GM12878 (cell line): ENCODE measurements at regions not wholly inside any gene's neighbourhood (a gene's known extent, or its start where the extent isn't known, plus 50 kb on each side); places are given as distances from the start of the nearest gene placed in this dataset.

Experiments
- ATAC-seq: fragments of 200-7000 bp; cut with Tn5 transposase; 3 replicates; pipeline ENCODE4 v1.9.1; 2020; ENCODE audit warnings: mild to moderate bottlenecking, moderate library complexity
- BruUV-seq: library from RNA; stranded (reverse); fragments of 400-500 nt; replicated peaks from 2 replicates; lab custom pipeline; 2021; lab: Mats Ljungman, UMichigan
- CTCF ChIA-PET: fragments of 300-600 bp; sonication (Branson Sonifier 250); formaldehyde crosslinking; extraction: SDS; loops from one replicate; lab custom pipeline; 2021; ENCODE audit warnings: inconsistent platforms; lab: Yijun Ruan, JAX
- POLR2A ChIA-PET: fragments of 350-600 bp; formaldehyde crosslinking; extraction: SDS; loops from one replicate; lab custom pipeline; 2021; ENCODE audit warnings: inconsistent platforms; lab: Charles Lee
- RAD21 ChIA-PET: fragments of 300-600 bp; sonication (Branson Sonifier 250); formaldehyde crosslinking; loops from one replicate; lab custom pipeline; 2023; ENCODE audit warnings: antibody characterized with exemption; ENCODE audit not compliant: unreplicated experiment; lab: Charles Lee
- SMC1A ChIA-PET: fragments of 300-600 bp; sonication (Branson Sonifier 250); formaldehyde crosslinking; loops from one replicate; lab custom pipeline; 2023; ENCODE audit not compliant: unreplicated experiment, uncharacterized antibody; lab: Charles Lee
- DNase-seq: peaks from one replicate; pipeline ENCODE4 v3.0.0-alpha.2; 2011; ENCODE audit warnings: low read depth, low spot score
- FAIRE-seq: peaks from 3 replicates; lab custom pipeline; 2011; peaks lifted over from hg19 to GRCh38; lab: Jason Lieb, UNC
- H2AFZ ChIP-seq: 2 replicates; pipeline ENCODE4 v1.6.0; 2011; ENCODE audit warnings: low read depth, low read length, control low read depth; ENCODE audit not compliant: control insufficient read depth
- H3K27ac ChIP-seq: 2 replicates; pipeline ENCODE4 v1.5.1; 2011; ENCODE audit warnings: control low read depth; ENCODE audit not compliant: control insufficient read depth, insufficient read depth
- H3K27me3 ChIP-seq, 2 experiments: replicated peaks in 1 of 2; 2 replicates each; pipeline versions ENCODE4 v1.6.0 to v1.6.1; 2011; ENCODE audit warnings: low read length in 1 of 2; ENCODE audit not compliant: control insufficient read depth in 2 of 2, insufficient read depth in 2 of 2
- H3K36me3 ChIP-seq, 2 experiments: 2 replicates each; pipeline ENCODE4 v1.5.1; 2011; ENCODE audit warnings: low read length in 1 of 2; ENCODE audit not compliant: control insufficient read depth in 2 of 2, insufficient read depth in 2 of 2
- H3K4me1 ChIP-seq: 2 replicates; pipeline ENCODE4 v1.6.1; 2011; ENCODE audit warnings: mild to moderate bottlenecking, low read length, moderate library complexity, mixed read lengths; ENCODE audit not compliant: control insufficient read depth, insufficient read depth
- H3K4me2 ChIP-seq: 2 replicates; pipeline ENCODE4 v1.6.0; 2011; ENCODE audit warnings: control low read depth; ENCODE audit not compliant: control insufficient read depth, insufficient read depth
- H3K4me3 ChIP-seq: fragments of 200-600 bp; sonication (generic); 2 replicates; pipeline ENCODE4 v1.5.1; 2016
- H3K79me2 ChIP-seq: 2 replicates; pipeline ENCODE4 v1.6.0; 2011; ENCODE audit warnings: low read length; ENCODE audit not compliant: control insufficient read depth, insufficient read depth
- H3K9ac ChIP-seq: 2 replicates; pipeline ENCODE4 v1.8.0; 2011; ENCODE audit warnings: low read length, control low read depth, mixed read lengths; ENCODE audit not compliant: control insufficient read depth, insufficient read depth
- H3K9me3 ChIP-seq: replicated peaks from 3 replicates; pipeline ENCODE4 v1.5.1; 2011; ENCODE audit warnings: mild to moderate bottlenecking, low read length; ENCODE audit not compliant: control insufficient read depth, insufficient read depth
- H4K20me1 ChIP-seq: 2 replicates; pipeline ENCODE4 v1.6.0; 2011; ENCODE audit not compliant: control insufficient read depth, insufficient read depth
- CREB1 ChIP-seq: IDR thresholded peaks from 2 replicates; pipeline ENCODE4 v1.6.1; 2012; ENCODE audit warnings: low read depth, mild to moderate bottlenecking, inconsistent platforms
- DPF2 ChIP-seq: fragments of 450-650 bp; IDR thresholded peaks from 2 replicates; pipeline ENCODE4 v1.6.1; 2017; ENCODE audit warnings: mild to moderate bottlenecking
- IKZF2 ChIP-seq, 2 experiments: fragments of 450-650 bp; IDR thresholded peaks; 2 replicates each; pipeline ENCODE4 v1.6.1; 2017; ENCODE audit warnings: mild to moderate bottlenecking in 2 of 2, moderate library complexity in 2 of 2
- IRF4 ChIP-seq: IDR thresholded peaks from 2 replicates; pipeline ENCODE4 v1.6.1; 2011; ENCODE audit warnings: low read depth, low read length
- MXI1 ChIP-seq: fragments of 150-350 bp; IDR thresholded peaks from 2 replicates; pipeline ENCODE4 v1.6.1; 2011; ENCODE audit warnings: low read depth, mild to moderate bottlenecking, inconsistent platforms, low read length, improper control_type of control experiment
- NFIC ChIP-seq: IDR thresholded peaks from 2 replicates; pipeline ENCODE4 v1.6.1; 2012; ENCODE audit warnings: low read depth, mild to moderate bottlenecking, inconsistent platforms, low read length, moderate library complexity
- NFXL1 ChIP-seq: fragments of 450-650 bp; IDR thresholded peaks from 2 replicates; pipeline ENCODE4 v1.6.1; 2017; ENCODE audit warnings: antibody characterized with exemption, mild to moderate bottlenecking, borderline replicate concordance
- NFYB ChIP-seq: IDR thresholded peaks from 2 replicates; pipeline ENCODE4 v1.6.1; 2011; ENCODE audit warnings: low read depth, mild to moderate bottlenecking, low read length, improper control_type of control experiment, moderate library complexity; ENCODE audit not compliant: insufficient read depth
- NR2C1 ChIP-seq: fragments of 450-650 bp; IDR thresholded peaks from 2 replicates; pipeline ENCODE4 v1.6.1; 2017; ENCODE audit warnings: antibody characterized with exemption, mild to moderate bottlenecking, moderate library complexity
- NRF1 ChIP-seq: conservative IDR thresholded peaks from 2 replicates; pipeline ENCODE4 v1.6.1; 2011; ENCODE audit warnings: mild to moderate bottlenecking, low read depth, low read length, improper control_type of control experiment
- SIN3A ChIP-seq: IDR thresholded peaks from 2 replicates; pipeline ENCODE4 v1.6.1; 2012; ENCODE audit warnings: low read depth, low read length, improper control_type of control experiment
- SUZ12 ChIP-seq: fragments of 200-600 bp; sonication (generic); IDR thresholded peaks from one replicate; pipeline ENCODE4 v1.6.1; 2018; ENCODE audit warnings: antibody characterized with exemption, mild to moderate bottlenecking; ENCODE audit not compliant: unreplicated experiment
- TBL1XR1 ChIP-seq: IDR thresholded peaks from 2 replicates; pipeline ENCODE4 v1.6.1; 2012; ENCODE audit warnings: low read depth, low read length, improper control_type of control experiment
- ZNF24 ChIP-seq: fragments of 450-650 bp; IDR thresholded peaks from 2 replicates; pipeline ENCODE4 v1.6.1; 2017; ENCODE audit warnings: antibody characterized with exemption, mild to moderate bottlenecking
- ZNF384 ChIP-seq: IDR thresholded peaks from 2 replicates; pipeline ENCODE4 v1.6.1; 2012; ENCODE audit warnings: low read depth, mild to moderate bottlenecking, low read length, improper control_type of control experiment, borderline replicate concordance
- WGBS: methylation state at CpG from one replicate; pipeline ENCODE4 v1.1.6; 2016; ENCODE audit warnings: low lambda C conversion rate; ENCODE audit not compliant: insufficient replicate concordance, insufficient coverage; ENCODE audit errors: missing lambda C conversion rate; 5-methylcytosine and 5-hydroxymethylcytosine counted together
- in situ Hi-C: fragments of 300-500 bp; cut with MboI; formaldehyde crosslinking; loops from 9 replicates; pipeline ENCODE4 v1.14.3; 2018; ENCODE audit warnings: mixed read lengths
- intact Hi-C: fragments of 100-400 bp; cut with micrococcal nuclease; formaldehyde crosslinking; loops from one replicate; pipeline ENCODE4 v1.14.2; 2022; ENCODE audit not compliant: unreplicated experiment
- TF ChIP-seq, protein P1 (sequence below): IDR thresholded peaks from 2 replicates; pipeline ENCODE4 v1.6.1; 2012; ENCODE audit warnings: improper control_type of control experiment, low read depth, low read length; ENCODE audit not compliant: insufficient replicate concordance
- TF ChIP-seq, protein P2 (sequence below): fragments of 450-650 bp; IDR thresholded peaks from 2 replicates; pipeline ENCODE4 v1.6.1; 2016; ENCODE audit warnings: mild to moderate bottlenecking

DNA sequence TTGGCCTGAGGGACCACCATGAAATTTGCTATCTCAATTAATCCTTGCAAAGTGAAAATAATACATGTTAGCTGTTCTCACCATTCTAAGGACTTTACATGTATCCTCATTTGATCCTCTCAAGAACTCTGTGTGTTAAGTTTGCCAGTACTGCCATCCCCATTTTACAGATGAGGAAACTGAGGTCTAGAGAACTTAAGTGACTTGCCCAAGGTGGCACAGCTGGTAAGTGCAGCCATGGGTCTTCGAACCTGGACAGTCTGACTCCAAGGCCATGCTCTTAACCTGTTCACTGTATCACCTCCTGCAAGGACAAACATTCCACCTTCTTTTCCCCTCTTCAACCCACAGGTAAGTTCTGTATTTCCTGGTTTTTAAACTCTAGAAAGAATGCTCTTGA is 85.3 kb upstream of the NFE2L3 start:
- no peaks in the 10 kb centered on the region for H3K9me3 ChIP-seq
- CTCF ChIA-PET, result interaction anchor here (1.0 to 15.1 kb wide), 3 partner anchors 9 to 1094 kb away, joined by 4 to 264 read pairs (median 5); no protein-coding TSS in a partner anchor
- H3K79me2 ChIP-seq, result no peaks in the 10 kb centered on the region
- BruUV-seq, result no TSS peak
- H3K27me3 ChIP-seq, result peaks cover 0 to 3% of the 10 kb centered on the region in 2 experiments; a peak in 2 of 4 replicates
- intact Hi-C loops, result loop anchor here (10.0 kb wide), 1 partner anchor 598 kb away; no protein-coding TSS in a partner anchor
- in situ Hi-C loops, result no loop called here
- RAD21 ChIA-PET, result interaction anchor here (1.0 to 1.1 kb wide), 2 partner anchors 8 to 173 kb away, joined by 3 read pairs; no protein-coding TSS in a partner anchor
- WGBS, result 0% methylated on average over 1 of the region's 1 CpG
- DNase-seq (no peak), FAIRE-seq (no peak), ATAC-seq (no peak)
- H3K9ac ChIP-seq, result no peak overlapping the region
- no peaks in the 10 kb centered on the region for H3K36me3 ChIP-seq
- H3K27ac ChIP-seq, result no peak overlapping the region
- SMC1A ChIA-PET, result interaction anchor here (0.7 to 2.4 kb wide), 3 partner anchors 12 to 173 kb away, joined by 3 to 12 read pairs (median 4); no protein-coding TSS in a partner anchor
- no peaks in the 10 kb centered on the region for H4K20me1 ChIP-seq
- H3K4me2 ChIP-seq, result no peak overlapping the region
- no peaks in the 10 kb centered on the region for H3K4me1 ChIP-seq
- no peak overlapping the region for H3K4me3 ChIP-seq
- no peak overlapping the region for H2AFZ ChIP-seq
- POLR2A ChIA-PET, result interaction anchor here (0.6 to 0.7 kb wide), 2 partner anchors 170 to 335 kb away, joined by 3 to 5 read pairs; no protein-coding TSS in a partner anchor
- TF ChIP-seq NRF1 (no peak), DPF2 (no peak), CREB1 (no peak), IRF4 (no peak), TBL1XR1 (no peak), ZNF24 (no peak), MXI1 (no peak), IKZF2 (IDR thresholded peaks at IDR 0.05) (no peak), SIN3A (no peak), NFXL1 (no peak), NFIC (no peak), ZNF384 (no peak), SUZ12 (no peak), NR2C1 (no peak), NFYB (no peak)
- TF ChIP-seq, protein P1, sequence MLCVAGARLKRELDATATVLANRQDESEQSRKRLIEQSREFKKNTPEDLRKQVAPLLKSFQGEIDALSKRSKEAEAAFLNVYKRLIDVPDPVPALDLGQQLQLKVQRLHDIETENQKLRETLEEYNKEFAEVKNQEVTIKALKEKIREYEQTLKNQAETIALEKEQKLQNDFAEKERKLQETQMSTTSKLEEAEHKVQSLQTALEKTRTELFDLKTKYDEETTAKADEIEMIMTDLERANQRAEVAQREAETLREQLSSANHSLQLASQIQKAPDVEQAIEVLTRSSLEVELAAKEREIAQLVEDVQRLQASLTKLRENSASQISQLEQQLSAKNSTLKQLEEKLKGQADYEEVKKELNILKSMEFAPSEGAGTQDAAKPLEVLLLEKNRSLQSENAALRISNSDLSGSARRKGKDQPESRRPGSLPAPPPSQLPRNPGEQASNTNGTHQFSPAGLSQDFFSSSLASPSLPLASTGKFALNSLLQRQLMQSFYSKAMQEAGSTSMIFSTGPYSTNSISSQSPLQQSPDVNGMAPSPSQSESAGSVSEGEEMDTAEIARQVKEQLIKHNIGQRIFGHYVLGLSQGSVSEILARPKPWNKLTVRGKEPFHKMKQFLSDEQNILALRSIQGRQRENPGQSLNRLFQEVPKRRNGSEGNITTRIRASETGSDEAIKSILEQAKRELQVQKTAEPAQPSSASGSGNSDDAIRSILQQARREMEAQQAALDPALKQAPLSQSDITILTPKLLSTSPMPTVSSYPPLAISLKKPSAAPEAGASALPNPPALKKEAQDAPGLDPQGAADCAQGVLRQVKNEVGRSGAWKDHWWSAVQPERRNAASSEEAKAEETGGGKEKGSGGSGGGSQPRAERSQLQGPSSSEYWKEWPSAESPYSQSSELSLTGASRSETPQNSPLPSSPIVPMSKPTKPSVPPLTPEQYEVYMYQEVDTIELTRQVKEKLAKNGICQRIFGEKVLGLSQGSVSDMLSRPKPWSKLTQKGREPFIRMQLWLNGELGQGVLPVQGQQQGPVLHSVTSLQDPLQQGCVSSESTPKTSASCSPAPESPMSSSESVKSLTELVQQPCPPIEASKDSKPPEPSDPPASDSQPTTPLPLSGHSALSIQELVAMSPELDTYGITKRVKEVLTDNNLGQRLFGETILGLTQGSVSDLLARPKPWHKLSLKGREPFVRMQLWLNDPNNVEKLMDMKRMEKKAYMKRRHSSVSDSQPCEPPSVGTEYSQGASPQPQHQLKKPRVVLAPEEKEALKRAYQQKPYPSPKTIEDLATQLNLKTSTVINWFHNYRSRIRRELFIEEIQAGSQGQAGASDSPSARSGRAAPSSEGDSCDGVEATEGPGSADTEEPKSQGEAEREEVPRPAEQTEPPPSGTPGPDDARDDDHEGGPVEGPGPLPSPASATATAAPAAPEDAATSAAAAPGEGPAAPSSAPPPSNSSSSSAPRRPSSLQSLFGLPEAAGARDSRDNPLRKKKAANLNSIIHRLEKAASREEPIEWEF, result no peak
- TF ChIP-seq, protein P2, sequence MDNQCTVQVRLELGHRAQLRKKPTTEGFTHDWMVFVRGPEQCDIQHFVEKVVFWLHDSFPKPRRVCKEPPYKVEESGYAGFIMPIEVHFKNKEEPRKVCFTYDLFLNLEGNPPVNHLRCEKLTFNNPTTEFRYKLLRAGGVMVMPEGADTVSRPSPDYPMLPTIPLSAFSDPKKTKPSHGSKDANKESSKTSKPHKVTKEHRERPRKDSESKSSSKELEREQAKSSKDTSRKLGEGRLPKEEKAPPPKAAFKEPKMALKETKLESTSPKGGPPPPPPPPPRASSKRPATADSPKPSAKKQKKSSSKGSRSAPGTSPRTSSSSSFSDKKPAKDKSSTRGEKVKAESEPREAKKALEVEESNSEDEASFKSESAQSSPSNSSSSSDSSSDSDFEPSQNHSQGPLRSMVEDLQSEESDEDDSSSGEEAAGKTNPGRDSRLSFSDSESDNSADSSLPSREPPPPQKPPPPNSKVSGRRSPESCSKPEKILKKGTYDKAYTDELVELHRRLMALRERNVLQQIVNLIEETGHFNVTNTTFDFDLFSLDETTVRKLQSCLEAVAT, result no peak
